Ovary (tissue), 3 donors: ENCODE measurements at regions not wholly inside any gene's neighbourhood (a gene's known extent, or its start where the extent isn't known, plus 50 kb on each side); places are given as distances from the start of the nearest gene placed in this dataset.

Experiments used
- POLR2A ChIP-seq: fragments of 450-650 bp; IDR thresholded peaks from one replicate; pipeline ENCODE4 v1.6.1; 2017; ENCODE audit warnings: antibody characterized with exemption, mild to moderate bottlenecking, moderate library complexity
- TF ChIP-seq, protein P1 (sequence below), 3 donors: fragments of 450-650 bp in 2 of 3; fragments of 200-600 bp in 1 of 3; IDR thresholded peaks; one replicate each; pipeline versions ENCODE4 v1.5.1 to v1.8.0; 2016 to 2022; ENCODE audit warnings: antibody characterized with exemption in 3 of 3, mild to moderate bottlenecking in 1 of 3
- donor health status: DM: no; HTN: no; CAD: no.

DNA sequence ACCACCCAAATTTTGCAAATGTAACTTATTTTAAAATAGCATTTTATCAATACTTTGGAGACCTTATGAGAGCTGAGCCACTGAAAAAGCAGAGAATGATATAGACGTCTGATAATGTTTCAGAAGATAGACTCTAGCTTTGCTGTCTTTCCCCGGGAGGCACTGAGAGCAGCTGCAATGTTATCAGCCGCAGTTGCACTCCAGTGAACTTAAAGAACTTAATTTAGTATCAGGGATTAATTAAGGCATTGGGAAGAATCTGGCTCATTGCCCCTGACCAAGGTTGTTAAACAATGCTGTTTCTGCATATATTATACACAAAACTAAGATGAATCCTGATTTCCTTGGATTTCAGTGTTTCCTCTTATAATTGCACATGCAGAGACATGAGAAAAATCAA, 75.7 kb upstream of the SGCG start:
- no peak for TF ChIP-seq POLR2A
- TF ChIP-seq, protein P1, sequence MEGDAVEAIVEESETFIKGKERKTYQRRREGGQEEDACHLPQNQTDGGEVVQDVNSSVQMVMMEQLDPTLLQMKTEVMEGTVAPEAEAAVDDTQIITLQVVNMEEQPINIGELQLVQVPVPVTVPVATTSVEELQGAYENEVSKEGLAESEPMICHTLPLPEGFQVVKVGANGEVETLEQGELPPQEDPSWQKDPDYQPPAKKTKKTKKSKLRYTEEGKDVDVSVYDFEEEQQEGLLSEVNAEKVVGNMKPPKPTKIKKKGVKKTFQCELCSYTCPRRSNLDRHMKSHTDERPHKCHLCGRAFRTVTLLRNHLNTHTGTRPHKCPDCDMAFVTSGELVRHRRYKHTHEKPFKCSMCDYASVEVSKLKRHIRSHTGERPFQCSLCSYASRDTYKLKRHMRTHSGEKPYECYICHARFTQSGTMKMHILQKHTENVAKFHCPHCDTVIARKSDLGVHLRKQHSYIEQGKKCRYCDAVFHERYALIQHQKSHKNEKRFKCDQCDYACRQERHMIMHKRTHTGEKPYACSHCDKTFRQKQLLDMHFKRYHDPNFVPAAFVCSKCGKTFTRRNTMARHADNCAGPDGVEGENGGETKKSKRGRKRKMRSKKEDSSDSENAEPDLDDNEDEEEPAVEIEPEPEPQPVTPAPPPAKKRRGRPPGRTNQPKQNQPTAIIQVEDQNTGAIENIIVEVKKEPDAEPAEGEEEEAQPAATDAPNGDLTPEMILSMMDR (IDR thresholded peaks at IDR 0.05), result no peak
